SK-N-SH treated with all-trans-retinoic acid at 6 μM for 48 hours (cell line): ENCODE measurements at regions not wholly inside any gene's neighbourhood (a gene's known extent, or its start where the extent isn't known, plus 50 kb on each side); places are given as distances from the start of the nearest gene placed in this dataset.

Source experiments
- ATAC-seq: fragments of 200-7000 bp; cut with Tn5 transposase; 3 replicates; pipeline ENCODE4 v1.9.1; 2020; ENCODE audit warnings: mild to moderate bottlenecking, moderate library complexity
- ARNTL ChIP-seq: fragments of 450-650 bp; formaldehyde crosslinking; IDR thresholded peaks from 2 replicates; pipeline ENCODE4 v1.5.0; 2020; ENCODE audit warnings: low read depth, mild to moderate bottlenecking, moderate library complexity, borderline replicate concordance
- BACH2 ChIP-seq: fragments of 250-450 bp; sonication (Bioruptor Pico); IDR thresholded peaks from 2 replicates; pipeline ENCODE4 v1.9.0; 2021; ENCODE audit warnings: mild to moderate bottlenecking, borderline replicate concordance
- CREB5 ChIP-seq: fragments of 250-450 bp; sonication (Bioruptor Pico); IDR thresholded peaks from 2 replicates; pipeline ENCODE4 v1.5.1; 2020; ENCODE audit warnings: low read depth, mild to moderate bottlenecking, moderate library complexity
- CSDC2 ChIP-seq: fragments of 250-450 bp; sonication (Bioruptor Pico); IDR thresholded peaks from 2 replicates; pipeline ENCODE4 v1.5.0; 2020; ENCODE audit warnings: mild to moderate bottlenecking, moderate library complexity
- CSRNP3 ChIP-seq: fragments of 250-450 bp; sonication (Bioruptor Pico); IDR thresholded peaks from 2 replicates; pipeline ENCODE4 v1.5.1; 2021; ENCODE audit warnings: mild to moderate bottlenecking, moderate library complexity
- ESRRG ChIP-seq: fragments of 250-450 bp; sonication (Bioruptor Pico); IDR thresholded peaks from 2 replicates; pipeline ENCODE4 v1.6.1; 2021; ENCODE audit warnings: mild to moderate bottlenecking
- GLIS3 ChIP-seq: fragments of 250-450 bp; sonication (Bioruptor Pico); IDR thresholded peaks from 2 replicates; pipeline ENCODE4 v1.5.0; 2020; ENCODE audit warnings: mild to moderate bottlenecking, moderate library complexity
- ISL1 ChIP-seq: fragments of 250-450 bp; sonication (Bioruptor Pico); IDR thresholded peaks from 2 replicates; pipeline ENCODE4 v2.1.2; 2022; ENCODE audit warnings: mild to moderate bottlenecking, moderate library complexity
- OSR1 ChIP-seq: fragments of 250-450 bp; sonication (Bioruptor Pico); IDR thresholded peaks from 2 replicates; pipeline ENCODE4 v1.8.0; 2022; ENCODE audit warnings: moderate library complexity, mild to moderate bottlenecking, inconsistent platforms
- PATZ1 ChIP-seq: fragments of 250-450 bp; sonication (Bioruptor Pico); IDR thresholded peaks from 2 replicates; pipeline ENCODE4 v1.8.0; 2020; ENCODE audit warnings: mild to moderate bottlenecking, moderate library complexity, borderline replicate concordance
- PPARA ChIP-seq: fragments of 250-450 bp; sonication (Bioruptor Pico); IDR thresholded peaks from 2 replicates; pipeline ENCODE4 v1.5.0; 2020; ENCODE audit warnings: mild to moderate bottlenecking, borderline replicate concordance
- TSHZ2 ChIP-seq: fragments of 250-450 bp; sonication (Bioruptor Pico); IDR thresholded peaks from 2 replicates; pipeline ENCODE4 v1.5.0; 2020; ENCODE audit warnings: mild to moderate bottlenecking, moderate library complexity
- ZC3H10 ChIP-seq: fragments of 250-450 bp; sonication (Bioruptor Pico); IDR thresholded peaks from 2 replicates; pipeline ENCODE4 v1.5.1; 2021; ENCODE audit warnings: mild to moderate bottlenecking, moderate library complexity
- ZFP3 ChIP-seq: fragments of 250-450 bp; sonication (Bioruptor Pico); IDR thresholded peaks from 2 replicates; pipeline ENCODE4 v1.5.0; 2020; ENCODE audit warnings: mild to moderate bottlenecking, moderate library complexity
- ZFP30 ChIP-seq: fragments of 450-650 bp; formaldehyde crosslinking; IDR thresholded peaks from 2 replicates; pipeline ENCODE4 v1.5.0; 2022; ENCODE audit warnings: mild to moderate bottlenecking, moderate library complexity
- ZNF70 ChIP-seq: fragments of 450-650 bp; formaldehyde crosslinking; IDR thresholded peaks from 2 replicates; pipeline ENCODE4 v1.5.0; 2020; ENCODE audit warnings: mild to moderate bottlenecking, moderate library complexity

- no peak for TF ChIP-seq ZFP3 (CRISPR knock-in tag)
- TF ChIP-seq CSRNP3 (CRISPR knock-in tag) = no peak
- no peak for TF ChIP-seq ESRRG (CRISPR knock-in tag)
- no peak for TF ChIP-seq ZFP30 (CRISPR knock-in tag)
Observed at GRCh38 chr5:66529704-66530103, 66.5 kb upstream of the MAST4 start (continued).

- no peak for TF ChIP-seq PATZ1 (CRISPR knock-in tag)
- no peak for TF ChIP-seq ESRRG (CRISPR knock-in tag)
- no peak for TF ChIP-seq ZFP30 (CRISPR knock-in tag)
- no peak for TF ChIP-seq ZC3H10 (CRISPR knock-in tag)
- no peak for ATAC-seq
Observed at GRCh38 chr5:66538126-66538525, 58.1 kb upstream of the MAST4 start.

- no peak for ATAC-seq
- TF ChIP-seq PATZ1 (CRISPR knock-in tag) = no peak
- TF ChIP-seq ZNF70 (CRISPR knock-in tag) = no peak
- TF ChIP-seq ZFP3 (CRISPR knock-in tag) = no peak
- no peak for TF ChIP-seq CREB5 (CRISPR knock-in tag)
- no peak for TF ChIP-seq CSDC2
- TF ChIP-seq ARNTL (CRISPR knock-in tag) = no peak
Observed at GRCh38 chr5:66538531-66538930, 57.7 kb upstream of the MAST4 start.

- no peak for ATAC-seq
- no peak for TF ChIP-seq PPARA (CRISPR knock-in tag)
- TF ChIP-seq OSR1 (CRISPR knock-in tag) = no peak
- no peak for TF ChIP-seq PATZ1 (CRISPR knock-in tag)
- no peak for TF ChIP-seq CSDC2
- TF ChIP-seq ARNTL (CRISPR knock-in tag) = no peak
- TF ChIP-seq BACH2 (CRISPR knock-in tag) = no peak
- TF ChIP-seq ZNF70 (CRISPR knock-in tag) = no peak
- TF ChIP-seq TSHZ2 (CRISPR knock-in tag) = no peak
- no peak for TF ChIP-seq CSRNP3 (CRISPR knock-in tag)
- no peak for TF ChIP-seq ZFP30 (CRISPR knock-in tag)
- TF ChIP-seq GLIS3 (CRISPR knock-in tag) = no peak
- TF ChIP-seq ISL1 = no peak
- TF ChIP-seq ESRRG (CRISPR knock-in tag) = no peak
Observed at GRCh38 chr5:66540078-66540477, 56.1 kb upstream of the MAST4 start.
